GM12878 (cell line): ENCODE measurements at regions not wholly inside any gene's neighbourhood (a gene's known extent, or its start where the extent isn't known, plus 50 kb on each side); places are given as distances from the start of the nearest gene placed in this dataset.

Source experiments
- ESRRA ChIP-seq: IDR thresholded peaks from 2 replicates; pipeline ENCODE4 v1.6.1; 2012; ENCODE audit warnings: mild to moderate bottlenecking, low read length, improper control_type of control experiment
- ETV6 ChIP-seq, 2 experiments: fragments of 450-650 bp in 1 of 2; IDR thresholded peaks in 1 of 2; conservative IDR thresholded peaks in 1 of 2; 2 replicates each; pipeline ENCODE4 v1.6.1; 2014; ENCODE audit warnings: antibody characterized with exemption in 1 of 2, borderline replicate concordance in 1 of 2, low read depth in 1 of 2, mild to moderate bottlenecking in 1 of 2, moderate library complexity in 1 of 2
- EZH2 ChIP-seq: IDR thresholded peaks from 2 replicates; pipeline ENCODE4 v1.6.1; 2012; ENCODE audit warnings: low read depth, mild to moderate bottlenecking, control low read depth, inconsistent platforms, low read length, borderline replicate concordance; ENCODE audit not compliant: control insufficient read depth
- FOXM1 ChIP-seq: IDR thresholded peaks from 2 replicates; pipeline ENCODE4 v1.6.1; 2012; ENCODE audit warnings: low read depth, mild to moderate bottlenecking, inconsistent platforms, low read length, moderate library complexity
- HDAC6 ChIP-seq: fragments of 200-600 bp; sonication (generic); IDR thresholded peaks from one replicate; pipeline ENCODE4 v1.8.0; 2017; ENCODE audit warnings: antibody characterized with exemption; ENCODE audit not compliant: unreplicated experiment
- SREBF2 ChIP-seq: IDR thresholded peaks from 2 replicates; pipeline ENCODE4 v1.6.1; 2012; ENCODE audit warnings: mild to moderate bottlenecking, low read length
- ZNF274 ChIP-seq: IDR thresholded peaks from one replicate; pipeline ENCODE4 v1.8.0; 2011; ENCODE audit not compliant: insufficient read length, insufficient read depth
- TF ChIP-seq, protein P1 (sequence below), 3 experiments: IDR thresholded peaks in 2 of 3; conservative IDR thresholded peaks in 1 of 3; 2 replicates each; pipeline ENCODE4 v1.5.1; 2011; ENCODE audit warnings: low read depth in 3 of 3, low read length in 3 of 3, mild to moderate bottlenecking in 3 of 3, control low read depth in 2 of 3, moderate library complexity in 2 of 3, inconsistent platforms in 1 of 3, mixed read lengths in 1 of 3; ENCODE audit not compliant: control insufficient read depth in 2 of 3, insufficient read depth in 1 of 3; ENCODE audit errors: extremely low read depth in 1 of 3
- TF ChIP-seq, protein P2 (sequence below): fragments of 450-650 bp; IDR thresholded peaks from 2 replicates; pipeline ENCODE4 v1.6.1; 2016; ENCODE audit warnings: mild to moderate bottlenecking
- TF ChIP-seq, protein P3 (sequence below): fragments of 450-650 bp; formaldehyde crosslinking; IDR thresholded peaks from 2 replicates; pipeline ENCODE4 v1.4.0; 2020; ENCODE audit warnings: mild to moderate bottlenecking, moderate library complexity

DNA sequence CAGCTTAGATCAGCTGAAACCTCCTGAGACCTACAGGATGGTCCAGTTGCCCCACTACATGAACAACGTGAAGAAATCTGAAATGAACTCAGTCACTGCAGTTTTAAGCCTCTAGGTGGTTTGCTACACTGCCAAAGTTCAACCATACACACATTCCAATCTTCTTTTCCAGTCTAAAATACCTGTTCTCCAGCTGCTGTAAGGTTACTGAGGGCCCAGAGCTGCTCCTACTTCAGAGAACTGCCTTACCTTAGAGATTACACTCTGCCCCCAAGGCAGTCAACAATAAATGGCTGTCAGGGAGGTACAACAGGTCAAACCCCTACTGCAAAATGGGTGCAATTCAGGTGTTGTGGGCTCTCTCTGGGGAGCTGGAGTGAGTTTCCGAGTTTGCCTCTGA, 154.1 kb upstream of the MIR17HG start:
- TF ChIP-seq HDAC6 (no peak), ETV6 (conservative IDR thresholded peaks at IDR 0.05 in 1 of 2, IDR thresholded peaks at IDR 0.05 in 1 of 2; ENCODE audit: borderline replicate concordance in 1 of 2, low read depth in 1 of 2) (no peak), EZH2 (no peak), SREBF2 (no peak), ZNF274 (no peak), ESRRA (no peak), FOXM1 (no peak)
- TF ChIP-seq, protein P1, sequence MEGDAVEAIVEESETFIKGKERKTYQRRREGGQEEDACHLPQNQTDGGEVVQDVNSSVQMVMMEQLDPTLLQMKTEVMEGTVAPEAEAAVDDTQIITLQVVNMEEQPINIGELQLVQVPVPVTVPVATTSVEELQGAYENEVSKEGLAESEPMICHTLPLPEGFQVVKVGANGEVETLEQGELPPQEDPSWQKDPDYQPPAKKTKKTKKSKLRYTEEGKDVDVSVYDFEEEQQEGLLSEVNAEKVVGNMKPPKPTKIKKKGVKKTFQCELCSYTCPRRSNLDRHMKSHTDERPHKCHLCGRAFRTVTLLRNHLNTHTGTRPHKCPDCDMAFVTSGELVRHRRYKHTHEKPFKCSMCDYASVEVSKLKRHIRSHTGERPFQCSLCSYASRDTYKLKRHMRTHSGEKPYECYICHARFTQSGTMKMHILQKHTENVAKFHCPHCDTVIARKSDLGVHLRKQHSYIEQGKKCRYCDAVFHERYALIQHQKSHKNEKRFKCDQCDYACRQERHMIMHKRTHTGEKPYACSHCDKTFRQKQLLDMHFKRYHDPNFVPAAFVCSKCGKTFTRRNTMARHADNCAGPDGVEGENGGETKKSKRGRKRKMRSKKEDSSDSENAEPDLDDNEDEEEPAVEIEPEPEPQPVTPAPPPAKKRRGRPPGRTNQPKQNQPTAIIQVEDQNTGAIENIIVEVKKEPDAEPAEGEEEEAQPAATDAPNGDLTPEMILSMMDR (IDR thresholded peaks at IDR 0.05 in 2 of 3, conservative IDR thresholded peaks at IDR 0.05 in 1 of 3; ENCODE audit: control insufficient read depth in 2 of 3, extremely low read depth in 1 of 3, insufficient read depth in 1 of 3, low read depth in 3 of 3, low read length in 3 of 3) = no peak
- TF ChIP-seq, protein P2, sequence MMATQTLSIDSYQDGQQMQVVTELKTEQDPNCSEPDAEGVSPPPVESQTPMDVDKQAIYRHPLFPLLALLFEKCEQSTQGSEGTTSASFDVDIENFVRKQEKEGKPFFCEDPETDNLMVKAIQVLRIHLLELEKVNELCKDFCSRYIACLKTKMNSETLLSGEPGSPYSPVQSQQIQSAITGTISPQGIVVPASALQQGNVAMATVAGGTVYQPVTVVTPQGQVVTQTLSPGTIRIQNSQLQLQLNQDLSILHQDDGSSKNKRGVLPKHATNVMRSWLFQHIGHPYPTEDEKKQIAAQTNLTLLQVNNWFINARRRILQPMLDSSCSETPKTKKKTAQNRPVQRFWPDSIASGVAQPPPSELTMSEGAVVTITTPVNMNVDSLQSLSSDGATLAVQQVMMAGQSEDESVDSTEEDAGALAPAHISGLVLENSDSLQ = no peak
- TF ChIP-seq, protein P3, sequence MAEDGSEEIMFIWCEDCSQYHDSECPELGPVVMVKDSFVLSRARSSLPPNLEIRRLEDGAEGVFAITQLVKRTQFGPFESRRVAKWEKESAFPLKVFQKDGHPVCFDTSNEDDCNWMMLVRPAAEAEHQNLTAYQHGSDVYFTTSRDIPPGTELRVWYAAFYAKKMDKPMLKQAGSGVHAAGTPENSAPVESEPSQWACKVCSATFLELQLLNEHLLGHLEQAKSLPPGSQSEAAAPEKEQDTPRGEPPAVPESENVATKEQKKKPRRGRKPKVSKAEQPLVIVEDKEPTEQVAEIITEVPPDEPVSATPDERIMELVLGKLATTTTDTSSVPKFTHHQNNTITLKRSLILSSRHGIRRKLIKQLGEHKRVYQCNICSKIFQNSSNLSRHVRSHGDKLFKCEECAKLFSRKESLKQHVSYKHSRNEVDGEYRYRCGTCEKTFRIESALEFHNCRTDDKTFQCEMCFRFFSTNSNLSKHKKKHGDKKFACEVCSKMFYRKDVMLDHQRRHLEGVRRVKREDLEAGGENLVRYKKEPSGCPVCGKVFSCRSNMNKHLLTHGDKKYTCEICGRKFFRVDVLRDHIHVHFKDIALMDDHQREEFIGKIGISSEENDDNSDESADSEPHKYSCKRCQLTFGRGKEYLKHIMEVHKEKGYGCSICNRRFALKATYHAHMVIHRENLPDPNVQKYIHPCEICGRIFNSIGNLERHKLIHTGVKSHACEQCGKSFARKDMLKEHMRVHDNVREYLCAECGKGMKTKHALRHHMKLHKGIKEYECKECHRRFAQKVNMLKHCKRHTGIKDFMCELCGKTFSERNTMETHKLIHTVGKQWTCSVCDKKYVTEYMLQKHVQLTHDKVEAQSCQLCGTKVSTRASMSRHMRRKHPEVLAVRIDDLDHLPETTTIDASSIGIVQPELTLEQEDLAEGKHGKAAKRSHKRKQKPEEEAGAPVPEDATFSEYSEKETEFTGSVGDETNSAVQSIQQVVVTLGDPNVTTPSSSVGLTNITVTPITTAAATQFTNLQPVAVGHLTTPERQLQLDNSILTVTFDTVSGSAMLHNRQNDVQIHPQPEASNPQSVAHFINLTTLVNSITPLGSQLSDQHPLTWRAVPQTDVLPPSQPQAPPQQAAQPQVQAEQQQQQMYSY (CRISPR knock-in tag) = no peak
